KOPT-K1 (cell line): ENCODE measurements at regions not wholly inside any gene's neighbourhood (a gene's known extent, or its start where the extent isn't known, plus 50 kb on each side); places are given as distances from the start of the nearest gene placed in this dataset.

ENCODE experiments used
- H3K27ac ChIP-seq: fragments of 200-600 bp; sonication (generic); 2 replicates; pipeline ENCODE4 v1.5.1; 2016; ENCODE audit warnings: antibody characterized with exemption, mild to moderate bottlenecking, low read depth, low read length; ENCODE audit not compliant: poor library complexity, severe bottlenecking
- H3K36me3 ChIP-seq: fragments of 200-600 bp; sonication (generic); 2 replicates; pipeline ENCODE4 v1.5.1; 2017; ENCODE audit warnings: antibody characterized with exemption, mild to moderate bottlenecking, low read length, moderate library complexity; ENCODE audit not compliant: insufficient read depth
- H3K9me3 ChIP-seq: fragments of 200-600 bp; sonication (generic); 2 replicates; pipeline ENCODE4 v1.5.1; 2017; ENCODE audit warnings: antibody characterized with exemption, low read length, mild to moderate bottlenecking; ENCODE audit not compliant: insufficient read depth, poor library complexity, severe bottlenecking

- H3K9me3 ChIP-seq: no peaks in the 10 kb centered on the region
- no peaks in the 10 kb centered on the region for H3K36me3 ChIP-seq
- H3K27ac ChIP-seq: no peak overlapping the region
Measured at GRCh38 chr12:93073324-93073723, 144.2 kb upstream of the EEA1 start.

GRCh38 chr12:93078059-93078458 is 149.0 kb upstream of the EEA1 start:
- Histone ChIP-seq H3K36me3 (no peaks in the 10 kb centered on the region), H3K27ac (no peak overlapping the region), H3K9me3 (peaks cover 4% of the 10 kb centered on the region)

GRCh38 chr12:93078577-93078976 is 149.5 kb upstream of the EEA1 start:
- H3K27ac ChIP-seq: no peak overlapping the region
- H3K9me3 ChIP-seq: peaks cover 4% of the 10 kb centered on the region
- no peaks in the 10 kb centered on the region for H3K36me3 ChIP-seq

GRCh38 chr12:93079271-93079670 is 150.2 kb upstream of the EEA1 start:
- Histone ChIP-seq H3K36me3 (no peaks in the 10 kb centered on the region), H3K27ac (no peak overlapping the region), H3K9me3 (peaks cover 4% of the 10 kb centered on the region)

- Histone ChIP-seq H3K36me3 (no peaks in the 10 kb centered on the region), H3K9me3 (peaks cover 4% of the 10 kb centered on the region), H3K27ac (no peak overlapping the region)
Measured at GRCh38 chr12:93079976-93080375, 150.9 kb upstream of the EEA1 start.

GRCh38 chr12:93080452-93080851 is 151.4 kb upstream of the EEA1 start:
- no peak overlapping the region for H3K27ac ChIP-seq
- no peaks in the 10 kb centered on the region for H3K36me3 ChIP-seq
- H3K9me3 ChIP-seq: peaks cover 4% of the 10 kb centered on the region

GRCh38 chr12:93080994-93081809 is 152.1 kb upstream of the EEA1 start:
- H3K27ac ChIP-seq: no peak overlapping the region
- peaks cover 6% of the 10 kb centered on the region for H3K9me3 ChIP-seq
- no peaks in the 10 kb centered on the region for H3K36me3 ChIP-seq

GRCh38 chr12:93081810-93082165 is 152.7 kb upstream of the EEA1 start:
- Histone ChIP-seq H3K27ac (no peak overlapping the region), H3K9me3 (peaks cover 10% of the 10 kb centered on the region), H3K36me3 (no peaks in the 10 kb centered on the region)

GRCh38 chr12:93085383-93086287 is 156.5 kb upstream of the EEA1 start:
- Histone ChIP-seq H3K36me3 (no peaks in the 10 kb centered on the region), H3K27ac (no peak overlapping the region), H3K9me3 (peaks cover 10% of the 10 kb centered on the region)

GRCh38 chr12:93086288-93086727 is 157.2 kb upstream of the EEA1 start:
- H3K27ac ChIP-seq: no peak overlapping the region
- peaks cover 10% of the 10 kb centered on the region for H3K9me3 ChIP-seq
- no peaks in the 10 kb centered on the region for H3K36me3 ChIP-seq

- H3K27ac ChIP-seq: no peak overlapping the region
- no peaks in the 10 kb centered on the region for H3K36me3 ChIP-seq
Measured at GRCh38 chr12:93087840-93088610, 158.9 kb upstream of the EEA1 start.

GRCh38 chr12:93089805-93090569 is 160.9 kb upstream of the EEA1 start:
- Histone ChIP-seq H3K9me3 (peaks cover 6% of the 10 kb centered on the region), H3K36me3 (no peaks in the 10 kb centered on the region), H3K27ac (no peak overlapping the region)

More at GRCh38 chr12:93087840-93088610, 158.9 kb upstream of the EEA1 start:
- H3K9me3 ChIP-seq: peaks cover 6% of the 10 kb centered on the region

GRCh38 chr12:93090731-93091172 is 161.7 kb upstream of the EEA1 start:
- Histone ChIP-seq H3K9me3 (peaks cover 6% of the 10 kb centered on the region), H3K27ac (no peak overlapping the region), H3K36me3 (no peaks in the 10 kb centered on the region)

- no peaks in the 10 kb centered on the region for H3K9me3 ChIP-seq
- no peak overlapping the region for H3K27ac ChIP-seq
- no peaks in the 10 kb centered on the region for H3K36me3 ChIP-seq
Measured at GRCh38 chr12:93091886-93092648, 163.0 kb upstream of the EEA1 start.
